ENCODE measurements at regions not wholly inside any gene's neighbourhood (a gene's known extent, or its start where the extent isn't known, plus 50 kb on each side); places are given as distances from the start of the nearest gene placed in this dataset.

DNA sequence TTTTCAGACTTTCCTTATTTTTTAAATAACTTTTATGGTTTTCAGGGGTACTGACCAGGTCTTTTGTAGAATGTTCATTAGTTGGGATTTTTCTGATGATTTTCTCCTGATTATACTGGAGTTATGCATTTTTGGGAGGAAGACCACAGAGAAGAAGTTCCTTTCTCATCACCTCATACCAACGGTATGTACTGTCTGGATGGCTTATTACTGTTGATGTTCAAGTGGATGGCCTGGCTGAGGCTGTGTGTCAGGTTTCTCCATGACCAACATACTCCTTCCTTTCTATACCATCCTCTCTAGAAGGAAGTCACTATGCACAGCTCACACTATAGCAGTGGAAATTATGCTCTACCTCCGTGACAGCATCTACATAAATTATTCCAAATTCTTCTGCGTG is 71.1 kb upstream of the NR3C1 start:
- in situ Hi-C loops (cut with HindIII; ENCODE audit: low pct_unique_long_range_greater_than_20kb, low sequenced_read_pairs), result no loop called here
- DNase-seq (ENCODE audit: low read depth), result no peak

DNA sequence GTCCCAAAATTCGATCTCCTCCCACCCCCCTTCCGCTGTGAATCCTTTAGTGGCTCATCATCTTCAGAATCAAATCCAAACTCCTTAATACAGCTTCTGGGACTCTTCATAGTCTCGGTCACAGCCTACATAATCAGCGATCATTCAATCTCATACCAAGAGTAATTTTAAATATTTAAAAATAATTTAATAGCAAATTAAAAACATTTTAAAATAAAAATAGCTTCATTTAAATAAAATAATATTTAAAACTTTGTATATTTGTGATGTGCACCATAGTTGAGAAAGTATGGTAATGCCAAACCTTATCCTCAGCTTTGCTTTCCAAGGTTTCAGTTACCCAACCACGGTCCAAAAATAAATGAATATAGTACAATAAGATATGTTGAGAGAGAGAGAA is 70.0 kb upstream of the NR3C1 start:
- in situ Hi-C loops (cut with HindIII; ENCODE audit: low pct_unique_long_range_greater_than_20kb, low sequenced_read_pairs), result no loop called here
- DNase-seq (ENCODE audit: low read depth), result no peak

DNA sequence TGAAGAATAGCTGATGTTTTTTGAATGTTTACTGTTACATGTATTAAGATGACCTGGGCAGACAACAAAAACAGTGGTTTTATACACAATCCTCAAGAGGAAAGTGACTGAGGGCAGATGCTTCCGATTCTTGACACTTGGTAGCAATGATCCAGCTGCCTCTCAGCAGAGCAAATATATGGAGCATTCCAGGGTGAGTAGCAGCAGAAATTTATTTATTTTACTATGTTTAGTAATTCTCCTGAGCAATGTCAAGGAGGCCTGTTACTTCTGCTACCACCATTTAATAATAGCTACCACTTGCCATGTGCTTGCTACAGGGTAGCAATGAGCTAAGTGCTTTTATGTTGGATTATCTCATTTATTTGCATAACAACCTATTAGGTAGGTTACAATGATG is 69.1 kb upstream of the NR3C1 start:
- in situ Hi-C loops (cut with HindIII; ENCODE audit: low pct_unique_long_range_greater_than_20kb, low sequenced_read_pairs), result no loop called here
- no peak for DNase-seq (ENCODE audit: low read depth)

DNA sequence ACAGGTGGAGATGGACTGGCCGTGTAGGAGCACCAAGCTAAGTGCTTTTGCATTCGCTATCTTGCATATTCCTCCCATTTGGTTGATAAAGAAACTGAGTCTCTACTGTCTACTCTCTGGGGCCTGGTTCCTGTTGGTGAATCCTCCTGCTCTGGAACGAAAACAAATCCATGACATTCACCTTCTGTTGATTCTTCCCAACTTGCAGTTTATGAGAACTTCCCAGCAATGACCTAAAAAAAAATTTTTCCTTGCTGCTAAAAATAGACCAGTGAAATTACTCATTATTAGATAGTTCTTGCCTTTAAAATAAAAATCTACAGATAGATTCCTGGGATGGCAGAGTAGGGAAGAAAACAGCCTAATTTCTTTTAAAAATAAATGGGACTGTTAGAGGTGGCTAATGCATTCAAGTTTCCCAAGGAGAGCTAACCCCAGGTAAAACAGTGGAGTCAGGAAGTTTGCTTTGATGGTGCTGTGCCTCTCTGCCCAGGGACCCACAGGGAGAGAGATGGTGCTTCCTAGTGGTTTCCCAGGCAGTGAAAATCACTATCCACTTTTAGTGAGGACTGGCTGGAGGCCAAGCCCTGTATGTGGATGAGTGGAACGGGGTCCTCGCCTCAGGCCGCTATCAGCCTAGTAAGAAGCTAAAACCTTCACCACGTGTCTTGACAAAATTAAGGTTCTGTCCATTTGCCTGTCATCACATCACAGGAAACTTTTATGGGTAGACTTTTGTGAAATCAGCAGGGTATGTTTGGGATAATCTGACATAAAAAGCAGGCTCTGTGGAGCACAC is 68.4 kb upstream of the NR3C1 start:
- in situ Hi-C loops (cut with HindIII; ENCODE audit: low pct_unique_long_range_greater_than_20kb, low sequenced_read_pairs), result no loop called here
- no peak for DNase-seq (ENCODE audit: low read depth)

DNA sequence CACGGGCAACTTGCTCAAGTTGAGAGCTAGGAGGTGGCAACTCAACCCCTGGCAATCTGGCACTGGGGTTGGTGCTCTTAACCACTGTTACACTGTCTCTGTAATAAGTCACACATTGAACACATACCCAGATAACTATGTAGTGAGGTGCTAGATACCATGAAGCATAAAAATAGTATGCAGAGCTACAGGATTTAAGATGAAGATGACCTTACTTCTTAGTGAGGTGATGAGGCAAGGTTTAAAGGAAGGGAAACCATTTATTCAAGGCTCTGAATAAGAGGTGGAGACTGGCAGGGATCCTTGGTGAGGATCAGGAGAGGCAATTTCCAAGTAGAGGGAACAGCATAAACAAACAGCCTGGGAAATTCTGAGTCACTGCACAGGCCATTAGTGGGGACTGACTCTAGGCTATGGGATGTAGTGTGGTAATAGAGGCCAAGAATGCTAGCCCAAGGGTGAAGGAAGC is 67.6 kb upstream of the NR3C1 start:
- in situ Hi-C loops (cut with HindIII; ENCODE audit: low pct_unique_long_range_greater_than_20kb, low sequenced_read_pairs), result no loop called here
- DNase-seq (ENCODE audit: low read depth), result peak; percentile 71

DNA sequence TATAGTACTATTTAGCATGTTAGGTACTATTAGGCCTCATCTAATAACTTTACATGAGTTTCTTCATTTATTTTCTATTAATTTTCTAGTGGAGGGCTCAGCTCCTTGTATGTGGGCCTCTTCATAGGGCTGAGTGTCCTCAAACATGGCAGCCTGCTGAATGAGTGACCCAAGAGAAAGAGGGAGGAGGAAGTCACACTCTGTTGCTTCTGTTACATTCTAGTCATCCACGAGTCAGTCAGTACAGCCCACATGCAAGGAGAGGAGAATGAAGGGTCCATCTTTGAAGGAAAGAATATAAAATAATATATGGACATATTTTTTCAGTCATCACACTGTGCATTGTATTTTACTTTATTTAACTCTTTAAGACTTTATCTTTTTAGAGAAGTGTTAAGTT is 66.6 kb upstream of the NR3C1 start:
- in situ Hi-C loops (cut with HindIII; ENCODE audit: low pct_unique_long_range_greater_than_20kb, low sequenced_read_pairs), result no loop called here
- DNase-seq (ENCODE audit: low read depth), result peak; percentile 25

DNA sequence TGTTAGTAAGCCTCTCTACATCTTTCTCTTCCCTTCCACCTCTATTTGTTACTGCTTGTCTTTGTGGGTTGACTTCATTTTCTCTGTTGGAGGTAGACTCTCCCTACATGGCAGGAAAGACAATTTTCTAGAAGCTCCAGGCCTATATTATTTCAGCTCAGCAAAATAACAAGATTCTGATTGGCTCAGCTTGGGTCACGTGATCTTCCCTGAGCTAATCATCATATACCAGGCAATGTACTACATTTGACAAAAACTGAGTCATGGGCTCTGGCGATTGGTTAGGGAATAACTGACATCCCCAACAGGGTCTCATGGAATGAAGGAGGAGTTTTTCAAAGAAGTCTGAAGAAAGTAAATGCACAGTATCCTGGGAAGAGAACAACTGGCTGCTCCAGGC is 65.6 kb upstream of the NR3C1 start:
- DNase-seq (ENCODE audit: low read depth), result no peak
- in situ Hi-C loops (cut with HindIII; ENCODE audit: low pct_unique_long_range_greater_than_20kb, low sequenced_read_pairs), result no loop called here

DNA sequence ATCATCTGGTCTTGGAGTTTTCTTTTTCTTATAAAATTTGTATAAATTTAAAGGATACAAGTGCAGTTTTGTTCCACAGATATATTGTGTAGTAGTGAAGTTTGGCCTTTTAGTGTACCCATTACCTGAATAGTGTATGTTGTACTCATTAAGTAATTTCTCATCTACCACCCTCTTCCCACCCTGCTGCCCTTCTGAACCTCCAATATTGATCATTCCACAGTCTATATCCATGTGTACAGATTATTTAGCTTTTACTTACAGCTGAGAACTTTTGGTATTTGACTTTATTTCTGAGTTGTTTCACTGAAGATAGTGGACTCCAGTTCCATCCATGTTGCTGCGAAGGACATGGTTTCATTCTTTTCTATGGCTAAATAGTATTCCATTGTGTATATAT is 63.1 kb upstream of the NR3C1 start:
- DNase-seq (ENCODE audit: low read depth), result no peak
- in situ Hi-C loops (cut with HindIII; ENCODE audit: low pct_unique_long_range_greater_than_20kb, low sequenced_read_pairs), result no loop called here

DNA sequence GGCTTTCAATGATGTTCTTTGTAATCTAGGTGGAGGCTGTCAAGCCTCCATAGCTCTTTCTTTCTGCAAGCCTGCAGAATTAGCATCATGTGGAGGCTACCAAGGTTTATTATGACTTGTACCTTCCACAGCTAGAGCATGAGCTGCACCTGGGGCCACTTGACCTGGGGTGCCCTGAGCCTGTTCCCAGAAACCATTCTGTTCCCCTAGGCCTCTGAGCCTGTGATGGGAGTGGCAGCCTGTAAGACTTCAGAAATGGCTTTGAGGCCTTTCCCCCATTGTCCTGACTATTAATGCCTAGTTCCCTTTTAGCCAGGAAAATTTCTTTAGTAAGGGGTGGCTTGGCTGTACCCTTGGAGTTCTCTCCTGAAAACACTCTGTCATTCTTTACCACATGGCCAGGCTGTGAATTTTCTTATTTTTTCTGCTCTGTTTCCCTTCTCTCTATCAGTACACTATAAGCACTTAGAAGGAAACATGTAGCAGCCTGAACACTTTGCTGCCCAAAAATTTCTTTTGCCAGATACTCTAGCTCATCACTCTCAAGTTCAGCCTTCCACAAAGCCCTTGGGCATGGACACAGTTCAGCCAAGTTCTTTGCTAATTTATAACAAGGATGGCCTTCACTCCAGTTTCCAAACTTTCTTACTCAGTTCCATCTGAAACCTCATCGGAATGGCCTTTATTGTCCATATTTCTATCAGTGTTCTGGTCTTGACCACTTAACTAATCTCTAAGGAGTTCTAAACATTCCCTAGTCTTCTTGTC is 61.4 kb upstream of the NR3C1 start:
- in situ Hi-C loops (cut with HindIII; ENCODE audit: low pct_unique_long_range_greater_than_20kb, low sequenced_read_pairs), result no loop called here
- DNase-seq (ENCODE audit: low read depth), result no peak

DNA sequence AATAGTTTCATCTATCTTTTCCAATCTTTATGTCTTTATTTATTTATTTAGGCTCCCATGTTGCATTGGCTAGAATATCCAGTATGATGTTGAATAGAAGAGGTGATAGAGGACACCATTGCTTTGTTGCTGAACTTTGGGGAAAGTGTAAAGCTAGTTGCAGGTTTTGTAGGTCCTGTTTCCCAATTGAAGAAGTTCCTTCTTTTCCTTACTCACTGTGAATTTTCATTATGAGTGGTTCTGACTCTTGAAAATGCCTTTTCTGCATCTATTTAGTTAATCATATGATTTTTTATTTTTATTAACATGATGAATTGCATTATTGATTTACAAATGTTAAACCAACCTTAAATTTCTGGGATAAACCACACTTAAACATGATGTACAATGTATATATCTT is 58.9 kb upstream of the NR3C1 start:
- DNase-seq (ENCODE audit: low read depth), result no peak
- in situ Hi-C loops (cut with HindIII; ENCODE audit: low pct_unique_long_range_greater_than_20kb, low sequenced_read_pairs), result no loop called here

DNA sequence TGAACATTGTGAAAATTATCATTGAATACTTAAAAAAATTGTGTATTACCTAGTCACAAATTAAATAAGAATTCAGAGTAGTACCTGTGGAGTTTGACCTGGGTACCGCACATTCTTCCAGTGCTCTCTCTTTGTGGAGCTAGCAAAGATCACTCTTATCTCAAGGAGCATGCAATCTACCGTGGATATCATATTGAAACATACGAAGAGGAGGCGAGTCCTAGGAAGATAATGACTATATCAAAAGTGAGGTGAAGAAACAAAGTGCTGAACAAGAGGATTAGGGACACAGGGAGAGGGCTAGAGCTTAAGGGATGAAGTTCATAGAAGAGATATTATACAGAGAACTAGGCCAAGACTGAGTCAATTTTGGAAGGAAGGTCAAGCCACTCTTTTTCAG is 55.9 kb upstream of the NR3C1 start:
- in situ Hi-C loops (cut with HindIII; ENCODE audit: low pct_unique_long_range_greater_than_20kb, low sequenced_read_pairs), result no loop called here

DNA sequence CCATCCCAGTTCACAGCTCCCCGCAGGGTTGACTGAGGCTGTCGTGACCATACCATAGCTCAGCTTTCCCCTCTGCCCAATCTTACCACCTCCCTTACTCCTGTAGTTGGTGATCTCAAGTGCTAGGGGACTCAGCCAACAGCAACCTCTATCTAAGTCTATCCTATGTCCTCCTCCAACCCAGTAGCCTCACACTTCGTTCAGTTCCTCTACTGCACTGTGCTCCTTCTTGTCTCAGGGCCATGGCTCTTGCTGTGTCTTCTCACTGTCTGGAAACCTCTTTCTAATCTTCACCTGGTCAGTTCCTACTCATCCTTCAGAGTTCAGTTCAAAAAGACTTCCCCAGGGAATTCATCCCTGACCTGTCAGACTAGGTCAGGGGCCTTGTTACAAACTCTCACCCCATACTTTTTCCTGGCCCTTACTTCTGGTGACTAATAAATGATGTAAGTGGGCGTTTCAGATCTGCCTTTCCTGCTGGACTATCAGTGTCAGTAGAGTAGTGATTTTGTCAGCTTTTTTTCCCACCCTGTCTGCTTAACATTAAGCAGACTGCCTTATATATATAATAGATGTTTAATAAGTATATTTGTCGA is 53.6 kb upstream of the NR3C1 start:
- in situ Hi-C loops (cut with HindIII; ENCODE audit: low pct_unique_long_range_greater_than_20kb, low sequenced_read_pairs), result no loop called here
- DNase-seq (ENCODE audit: low read depth), result peak; percentile 20

More for the DNA sequence above, 55.9 kb upstream of the NR3C1 start:
- DNase-seq (ENCODE audit: low read depth), result no peak

DNA sequence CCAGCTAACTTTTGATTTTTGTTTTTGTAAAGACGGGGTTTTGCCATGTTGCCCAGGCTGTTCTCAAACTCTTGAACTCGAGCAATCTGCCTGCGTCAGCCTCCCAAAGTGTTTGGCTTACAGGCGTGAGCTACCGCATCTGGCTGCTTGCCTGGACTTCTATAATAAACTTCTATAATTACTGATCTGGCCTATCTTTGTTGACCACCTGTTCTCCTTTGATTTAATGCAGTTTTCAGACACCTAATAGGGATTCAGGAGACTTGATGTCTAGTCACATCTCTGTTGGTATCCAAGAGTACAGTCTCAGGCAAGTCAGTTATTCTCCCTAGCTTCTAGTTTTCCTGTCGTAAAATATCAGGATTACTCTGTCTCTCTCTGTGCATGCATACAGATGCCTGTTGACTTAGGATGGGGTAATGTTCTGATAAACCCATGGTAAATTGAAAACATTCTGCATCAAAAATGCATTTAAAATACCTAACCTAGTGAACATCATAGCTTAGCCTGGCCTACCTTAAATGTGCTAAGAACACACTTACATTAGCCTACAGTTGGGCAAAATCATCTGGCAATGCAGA is 51.5 kb upstream of the NR3C1 start:
- in situ Hi-C loops (cut with HindIII; ENCODE audit: low pct_unique_long_range_greater_than_20kb, low sequenced_read_pairs), result no loop called here
- DNase-seq (ENCODE audit: low read depth), result no peak

DNA sequence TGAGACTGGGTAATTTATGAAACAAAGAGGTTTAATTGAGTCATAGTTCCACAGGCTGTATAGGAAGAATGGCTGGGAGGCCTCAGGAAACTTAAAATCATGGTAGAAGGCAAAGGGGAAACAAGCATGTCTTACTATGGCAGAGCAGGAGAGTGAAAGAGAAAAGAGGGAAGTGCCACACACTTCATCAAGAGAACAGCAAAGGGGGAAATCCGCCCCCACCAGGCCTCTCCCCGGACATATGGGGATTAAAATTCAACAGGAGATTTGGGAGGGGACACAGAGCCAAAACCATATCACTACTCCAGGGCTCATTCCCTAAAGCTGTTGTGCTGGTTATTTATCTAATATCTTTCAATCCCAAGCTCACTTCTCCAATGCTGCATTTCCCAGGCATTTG is 50.2 kb upstream of the NR3C1 start:
- DNase-seq (ENCODE audit: low read depth), result no peak
- in situ Hi-C loops (cut with HindIII; ENCODE audit: low pct_unique_long_range_greater_than_20kb, low sequenced_read_pairs), result no loop called here
